ENCODE measurements at regions not wholly inside any gene's neighbourhood (a gene's known extent, or its start where the extent isn't known, plus 50 kb on each side); places are given as distances from the start of the nearest gene placed in this dataset.
A peak's percentile ranks its signal among the peaks of the same experiment; 100 is the strongest.

DNA sequence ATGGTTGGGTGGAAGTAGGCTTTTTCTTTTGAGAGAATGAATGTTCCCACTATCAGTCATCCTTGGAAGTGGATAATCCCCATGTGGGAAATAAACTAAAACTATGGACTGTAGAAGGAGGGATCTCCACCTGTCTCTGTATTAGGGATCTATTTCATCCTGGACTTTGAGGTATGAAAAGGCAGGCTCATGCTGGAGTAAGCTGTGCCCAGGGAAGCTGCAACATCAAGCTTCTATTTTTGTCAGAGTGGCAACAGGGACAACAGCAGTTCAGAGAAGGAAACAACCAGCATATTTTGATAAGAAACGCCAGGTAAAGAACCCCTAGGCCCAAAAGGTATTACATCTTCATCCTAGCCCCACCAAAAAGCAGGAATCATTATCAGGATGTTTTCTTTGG is 122.0 kb downstream of the MDH1 start:
- Histone ChIP-seq H3K27me3 (ENCODE audit: control insufficient read depth, insufficient read depth, low read length) (no peaks in the 10 kb centered on the region), H3K79me2 (ENCODE audit: control insufficient read depth, insufficient read depth, low read length) (no peaks in the 10 kb centered on the region), H3K36me3 (ENCODE audit: control insufficient read depth, insufficient read depth, low read length) (no peaks in the 10 kb centered on the region), H3K27ac (ENCODE audit: insufficient read depth, low read length) (no peak overlapping the region), H4K20me1 (ENCODE audit: control insufficient read depth, extremely low read depth, insufficient read depth, low read length) (no peaks in the 10 kb centered on the region), H2AFZ (ENCODE audit: low read length) (no peak overlapping the region), H3K9me3 (ENCODE audit: control insufficient read depth, insufficient read depth, low read depth, low read length) (no peaks in the 10 kb centered on the region), H3K4me2 (ENCODE audit: extremely low read depth, insufficient read depth, low read length) (no peak overlapping the region), H3K9ac (ENCODE audit: insufficient read depth, low read length) (no peak overlapping the region), H3K4me1 (ENCODE audit: control insufficient read depth, extremely low read depth, insufficient read depth, low read length) (peaks cover 3% of the 10 kb centered on the region), H3K4me3 (replicated peaks in 1 of 4; ENCODE audit: control extremely low read depth in 1 of 4, insufficient read depth in 1 of 4, low read depth in 3 of 4, low read length in 4 of 4) (no peak overlapping the region)
- TF ChIP-seq EZH2 (IDR thresholded peaks at IDR 0.05; ENCODE audit: low read length, missing control alignments) (no peak), CTCF (conservative IDR thresholded peaks at IDR 0.05 in 1 of 2, IDR thresholded peaks at IDR 0.05 in 1 of 2; ENCODE audit: low read depth in 1 of 2, low read length in 2 of 2) (no peak)
- DNase-seq (ENCODE audit: low read depth in 2 of 2), result no peak

DNA sequence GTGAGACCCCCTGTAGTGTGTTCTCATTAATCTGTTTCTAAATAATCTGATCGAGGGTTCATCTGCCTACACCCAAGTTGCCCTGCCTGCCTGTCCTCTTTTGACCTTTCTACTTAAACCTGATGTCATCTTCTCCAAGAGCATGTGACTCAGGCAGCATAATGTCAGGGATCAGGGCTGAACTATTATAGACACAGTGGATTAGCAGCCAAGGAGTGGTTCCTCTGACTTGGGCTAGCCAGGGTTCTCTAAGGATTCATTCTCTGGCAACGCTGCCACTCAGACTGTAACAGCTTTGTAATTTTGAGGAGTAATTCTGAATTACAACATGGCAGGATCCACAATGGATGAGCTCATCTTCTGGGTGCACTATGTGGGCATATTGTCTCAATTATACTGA is 124.0 kb downstream of the MDH1 start:
- H2AFZ ChIP-seq (ENCODE audit: low read length), result no peak overlapping the region
- H3K9me3 ChIP-seq (ENCODE audit: control insufficient read depth, insufficient read depth, low read depth, low read length), result no peaks in the 10 kb centered on the region
- H4K20me1 ChIP-seq (ENCODE audit: control insufficient read depth, extremely low read depth, insufficient read depth, low read length), result no peaks in the 10 kb centered on the region
- peaks cover 3% of the 10 kb centered on the region for H3K4me1 ChIP-seq (ENCODE audit: control insufficient read depth, extremely low read depth, insufficient read depth, low read length)
- no peak overlapping the region for H3K4me2 ChIP-seq (ENCODE audit: extremely low read depth, insufficient read depth, low read length)
- H3K27ac ChIP-seq (ENCODE audit: insufficient read depth, low read length), result no peak overlapping the region
- DNase-seq (ENCODE audit: low read depth in 2 of 2), result peak; percentile 5 to 17
- H3K79me2 ChIP-seq (ENCODE audit: control insufficient read depth, insufficient read depth, low read length), result no peaks in the 10 kb centered on the region
- no peaks in the 10 kb centered on the region for H3K27me3 ChIP-seq (ENCODE audit: control insufficient read depth, insufficient read depth, low read length)
- H3K36me3 ChIP-seq (ENCODE audit: control insufficient read depth, insufficient read depth, low read length), result no peaks in the 10 kb centered on the region
- no peak overlapping the region for H3K4me3 ChIP-seq (replicated peaks in 1 of 4; ENCODE audit: control extremely low read depth in 1 of 4, insufficient read depth in 1 of 4, low read depth in 3 of 4, low read length in 4 of 4)
- TF ChIP-seq CTCF (conservative IDR thresholded peaks at IDR 0.05 in 1 of 2, IDR thresholded peaks at IDR 0.05 in 1 of 2; ENCODE audit: low read depth in 1 of 2, low read length in 2 of 2) (no peak), EZH2 (IDR thresholded peaks at IDR 0.05; ENCODE audit: low read length, missing control alignments) (no peak)
- H3K9ac ChIP-seq (ENCODE audit: insufficient read depth, low read length), result no peak overlapping the region

DNA sequence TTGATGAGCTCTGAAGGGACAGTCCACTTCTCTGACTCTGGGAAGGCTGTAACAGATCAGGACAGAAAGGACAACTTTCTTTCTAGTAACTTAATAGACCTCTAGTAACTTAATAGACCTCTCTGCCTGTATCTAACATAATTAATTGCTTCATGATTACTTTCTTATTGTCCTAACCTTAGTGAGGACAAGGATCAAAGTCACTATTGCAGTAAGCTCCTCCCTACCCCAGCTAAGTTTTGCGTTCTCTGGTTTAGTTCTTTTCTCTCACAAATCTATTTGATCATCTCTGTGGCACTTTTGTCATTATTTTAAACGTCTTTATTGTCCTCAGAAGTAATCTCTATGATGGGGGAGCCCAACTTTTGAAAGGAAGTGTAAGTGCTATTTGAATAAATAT is 125.5 kb upstream of the UGP2 start:
- no peak overlapping the region for H3K4me3 ChIP-seq (replicated peaks in 1 of 4; ENCODE audit: control extremely low read depth in 1 of 4, insufficient read depth in 1 of 4, low read depth in 3 of 4, low read length in 4 of 4)
- H3K36me3 ChIP-seq (ENCODE audit: control insufficient read depth, insufficient read depth, low read length), result no peaks in the 10 kb centered on the region
- H3K79me2 ChIP-seq (ENCODE audit: control insufficient read depth, insufficient read depth, low read length), result no peaks in the 10 kb centered on the region
- H3K9me3 ChIP-seq (ENCODE audit: control insufficient read depth, insufficient read depth, low read depth, low read length), result no peaks in the 10 kb centered on the region
- H2AFZ ChIP-seq (ENCODE audit: low read length), result no peak overlapping the region
- TF ChIP-seq CTCF (conservative IDR thresholded peaks at IDR 0.05 in 1 of 2, IDR thresholded peaks at IDR 0.05 in 1 of 2; ENCODE audit: low read depth in 1 of 2, low read length in 2 of 2) (no peak), EZH2 (IDR thresholded peaks at IDR 0.05; ENCODE audit: low read length, missing control alignments) (no peak)
- H3K27ac ChIP-seq (ENCODE audit: insufficient read depth, low read length), result no peak overlapping the region
- no peak overlapping the region for H3K4me2 ChIP-seq (ENCODE audit: extremely low read depth, insufficient read depth, low read length)
- no peak overlapping the region for H3K9ac ChIP-seq (ENCODE audit: insufficient read depth, low read length)
- no peaks in the 10 kb centered on the region for H4K20me1 ChIP-seq (ENCODE audit: control insufficient read depth, extremely low read depth, insufficient read depth, low read length)
- no peaks in the 10 kb centered on the region for H3K27me3 ChIP-seq (ENCODE audit: control insufficient read depth, insufficient read depth, low read length)
- DNase-seq (ENCODE audit: low read depth in 2 of 2), result no peak
- peaks cover 3% of the 10 kb centered on the region for H3K4me1 ChIP-seq (ENCODE audit: control insufficient read depth, extremely low read depth, insufficient read depth, low read length)

Measured in fibroblast of lung (primary cell).